GM18508 (cell line): ENCODE measurements at regions not wholly inside any gene's neighbourhood (a gene's known extent, or its start where the extent isn't known, plus 50 kb on each side); places are given as distances from the start of the nearest gene placed in this dataset.
"Not testable (repeated sequence)": the region's sequence is repeated elsewhere in the genome, so short reads cannot be mapped to it uniquely, and the experiment has no call there.

Experiments used
- ATAC-seq: cut with Tn5 transposase; IDR thresholded peaks from one replicate; pipeline ENCODE4 v1.9.1; 2021; ENCODE audit warnings: moderate number of reproducible peaks; ENCODE audit not compliant: insufficient read depth, unreplicated experiment

GRCh38 chr6:85792254-85792653 lies 149.6 kb upstream of the SYNCRIP start:
- no peak for ATAC-seq

GRCh38 chr6:85775883-85776282 lies 133.2 kb upstream of the SYNCRIP start:
- ATAC-seq = no peak

- ATAC-seq = no peak
Measured at GRCh38 chr6:85772641-85773040, 130.0 kb upstream of the SYNCRIP start.

GRCh38 chr6:85771925-85772430 lies 129.3 kb upstream of the SYNCRIP start:
- ATAC-seq = no peak

GRCh38 chr6:85771455-85771854 lies 128.8 kb upstream of the SYNCRIP start:
- ATAC-seq = no peak

GRCh38 chr6:85764844-85765243 lies 122.2 kb upstream of the SYNCRIP start:
- ATAC-seq = no peak

GRCh38 chr6:85756982-85757381 lies 114.3 kb upstream of the SYNCRIP start:
- no peak for ATAC-seq

GRCh38 chr6:85754894-85755293 lies 112.2 kb upstream of the SYNCRIP start:
- no peak for ATAC-seq

GRCh38 chr6:85752602-85753001 lies 109.9 kb upstream of the SYNCRIP start:
- ATAC-seq = no peak

- ATAC-seq = no peak
Measured at GRCh38 chr6:85751374-85752055, 108.8 kb upstream of the SYNCRIP start.

GRCh38 chr6:85750146-85750545 lies 107.5 kb upstream of the SYNCRIP start:
- ATAC-seq = not testable (repeated sequence)

- ATAC-seq = no peak
Measured at GRCh38 chr6:85749236-85749635, 106.5 kb upstream of the SYNCRIP start.

- ATAC-seq = no peak
Measured at GRCh38 chr6:85747666-85748065, 105.0 kb upstream of the SYNCRIP start.

GRCh38 chr6:85747093-85747492 lies 104.4 kb upstream of the SYNCRIP start:
- ATAC-seq = no peak

- no peak for ATAC-seq
Measured at GRCh38 chr6:85744433-85744970, 101.8 kb upstream of the SYNCRIP start.

GRCh38 chr6:85726206-85726605 lies 83.5 kb upstream of the SYNCRIP start:
- no peak for ATAC-seq

GRCh38 chr6:85715797-85716196 lies 73.1 kb upstream of the SYNCRIP start:
- no peak for ATAC-seq

GRCh38 chr6:85714893-85715530 lies 72.3 kb upstream of the SYNCRIP start:
- no peak for ATAC-seq

GRCh38 chr6:85712346-85712745 lies 69.7 kb upstream of the SYNCRIP start:
- no peak for ATAC-seq

GRCh38 chr6:85707515-85708145 lies 64.9 kb upstream of the SYNCRIP start:
- ATAC-seq = not testable (repeated sequence)

- ATAC-seq = no peak
Measured at GRCh38 chr6:85706272-85706671, 63.6 kb upstream of the SYNCRIP start.
